HL-60 (cell line): ENCODE measurements at regions not wholly inside any gene's neighbourhood (a gene's known extent, or its start where the extent isn't known, plus 50 kb on each side); places are given as distances from the start of the nearest gene placed in this dataset.

Experiments used
- CTCF ChIP-seq: IDR thresholded peaks from one replicate; pipeline ENCODE4 v1.5.1; 2011; ENCODE audit warnings: low read length, control low read depth, inconsistent platforms; ENCODE audit not compliant: insufficient read depth
- GABPA ChIP-seq: IDR thresholded peaks from 2 replicates; pipeline ENCODE4 v1.6.1; 2012; ENCODE audit warnings: low read depth
- POLR2AphosphoS5 ChIP-seq: IDR thresholded peaks from 2 replicates; pipeline ENCODE4 v1.6.1; 2012; ENCODE audit warnings: low read depth
- REST ChIP-seq: IDR thresholded peaks from 2 replicates; pipeline ENCODE4 v1.6.1; 2012; ENCODE audit warnings: low read depth; ENCODE audit not compliant: insufficient replicate concordance
- SPI1 ChIP-seq: IDR thresholded peaks from 2 replicates; pipeline ENCODE4 v1.6.1; 2012; ENCODE audit warnings: low read depth, mild to moderate bottlenecking, borderline replicate concordance

GRCh38 chr13:22486490-22486889 lies 694.3 kb upstream of the SGCG start:
- TF ChIP-seq CTCF: no peak
- no peak for TF ChIP-seq POLR2AphosphoS5
- no peak for TF ChIP-seq GABPA
- TF ChIP-seq REST: no peak
- no peak for TF ChIP-seq SPI1
